Neural progenitor cell (in vitro differentiated cells): ENCODE measurements at regions not wholly inside any gene's neighbourhood (a gene's known extent, or its start where the extent isn't known, plus 50 kb on each side); places are given as distances from the start of the nearest gene placed in this dataset.

ENCODE experiments used
- DNase-seq: peaks from one replicate; pipeline ENCODE4 v3.0.0-alpha.2; 2016; ENCODE audit warnings: low spot score
- H2AFZ ChIP-seq: fragments of 200-600 bp; sonication (generic); replicated peaks from 2 replicates; pipeline ENCODE4 v1.6.1; 2016; ENCODE audit warnings: antibody characterized with exemption
- H3F3A ChIP-seq: fragments of 200-600 bp; sonication (generic); 2 replicates; pipeline ENCODE4 v1.6.1; 2016; ENCODE audit warnings: antibody characterized with exemption, low read depth
- H3K27ac ChIP-seq: fragments of 200-600 bp; sonication (generic); 2 replicates; pipeline ENCODE4 v1.5.1; 2016; ENCODE audit warnings: mild to moderate bottlenecking
- H3K27me3 ChIP-seq: fragments of 200-600 bp; sonication (generic); 2 replicates; pipeline ENCODE4 v1.6.1; 2016; ENCODE audit warnings: mild to moderate bottlenecking, moderate library complexity
- H3K36me3 ChIP-seq: fragments of 200-600 bp; sonication (generic); 2 replicates; pipeline ENCODE4 v1.5.1; 2016
- H3K4me1 ChIP-seq: fragments of 200-600 bp; sonication (generic); 2 replicates; pipeline ENCODE4 v1.6.1; 2016; ENCODE audit warnings: mixed run types
- H3K4me2 ChIP-seq: fragments of 200-600 bp; sonication (generic); 2 replicates; pipeline ENCODE4 v1.6.1; 2016
- H3K4me3 ChIP-seq: fragments of 200-600 bp; sonication (generic); 2 replicates; pipeline ENCODE4 v1.5.1; 2016
- H3K79me2 ChIP-seq: fragments of 200-600 bp; sonication (generic); 2 replicates; pipeline ENCODE4 v1.6.1; 2016; ENCODE audit warnings: low read depth
- H3K9ac ChIP-seq: fragments of 200-600 bp; sonication (generic); 2 replicates; pipeline ENCODE4 v1.6.1; 2016
- H3K9me3 ChIP-seq: fragments of 200-600 bp; sonication (generic); 2 replicates; pipeline ENCODE4 v1.5.1; 2016; ENCODE audit warnings: low read depth
- H4K20me1 ChIP-seq: fragments of 200-600 bp; sonication (generic); 2 replicates; pipeline ENCODE4 v1.6.1; 2016; ENCODE audit warnings: low read depth
- H3K27ac Mint-ChIP-seq: 3 replicates; pipeline ENCODE4 v1.8.0; 2021; ENCODE audit warnings: mixed read lengths
- H3K27me3 Mint-ChIP-seq: 2 replicates; pipeline ENCODE4 v1.8.0; 2022; ENCODE audit warnings: low read depth, mild to moderate bottlenecking, inconsistent platforms, moderate library complexity, mixed read lengths; ENCODE audit not compliant: insufficient read depth
- H3K36me3 Mint-ChIP-seq: 3 replicates; pipeline ENCODE4 v1.8.0; 2021; ENCODE audit warnings: mixed read lengths
- H3K4me1 Mint-ChIP-seq: 3 replicates; pipeline ENCODE4 v1.8.0; 2021; ENCODE audit warnings: mixed read lengths
- H3K4me3 Mint-ChIP-seq: 3 replicates; pipeline ENCODE4 v1.8.0; 2021; ENCODE audit warnings: mild to moderate bottlenecking, moderate library complexity, mixed read lengths
- H3K9me3 Mint-ChIP-seq: 3 replicates; pipeline ENCODE4 v1.8.0; 2020; ENCODE audit warnings: mixed read lengths
- EZH2 ChIP-seq: fragments of 200-600 bp; sonication (generic); IDR thresholded peaks from 2 replicates; pipeline ENCODE4 v1.6.1; 2017; ENCODE audit warnings: antibody characterized with exemption, mild to moderate bottlenecking, moderate library complexity
- EZH2phosphoT487 ChIP-seq: fragments of 200-600 bp; sonication (generic); IDR thresholded peaks from 2 replicates; pipeline ENCODE4 v1.6.1; 2017; ENCODE audit warnings: antibody characterized with exemption
- TF ChIP-seq, protein P1 (sequence below): fragments of 200-600 bp; sonication (generic); IDR thresholded peaks from 2 replicates; pipeline ENCODE4 v1.5.1; 2017; ENCODE audit warnings: antibody characterized with exemption, mild to moderate bottlenecking

DNA sequence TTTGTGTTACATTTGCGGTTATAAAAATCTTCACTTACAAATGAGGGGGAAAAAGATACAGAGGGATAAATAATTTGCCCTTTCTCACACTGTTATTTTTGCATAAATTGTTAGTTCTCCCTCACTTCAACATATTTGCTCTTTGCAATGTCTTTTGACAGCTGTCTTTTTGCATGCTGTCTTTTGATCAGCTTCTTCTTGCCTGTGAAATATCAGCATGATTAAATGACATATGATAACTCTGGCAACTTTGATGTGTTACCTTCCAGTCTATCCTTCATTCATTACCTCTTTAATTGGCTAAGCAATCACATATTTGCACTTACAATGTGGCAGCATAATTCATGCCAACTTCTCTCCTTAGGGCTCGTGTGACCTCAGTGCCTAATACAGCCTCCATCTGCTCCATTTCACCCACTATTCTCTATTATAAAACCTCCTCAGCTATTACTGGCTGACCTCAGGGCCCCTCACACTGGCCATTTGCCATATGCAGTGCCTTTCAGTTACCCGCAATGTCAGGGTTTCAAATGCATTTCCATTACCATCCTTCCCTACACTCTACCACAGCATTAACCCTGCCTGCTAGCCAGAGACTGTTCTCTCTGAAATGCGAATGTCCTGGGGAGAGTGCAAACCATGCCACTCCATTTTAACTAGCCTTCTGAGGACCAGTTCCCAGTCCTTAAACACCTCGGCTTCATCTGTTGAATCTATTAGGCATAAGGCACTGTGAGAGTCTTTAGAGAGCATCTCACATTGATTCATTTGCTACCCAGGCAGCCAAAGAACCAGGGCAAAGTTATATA is 1056.6 kb upstream of the CHAC2 start:
- no peaks in the 10 kb centered on the region for H3K36me3 ChIP-seq
- Mint-ChIP-seq H3K36me3 (no peaks in the 10 kb centered on the region), H3K4me3 (no peak overlapping the region), H3K9me3 (no peaks in the 10 kb centered on the region), H3K4me1 (no peaks in the 10 kb centered on the region), H3K27ac (no peak overlapping the region), H3K27me3 (peaks cover 2% of the 10 kb centered on the region)
- no peaks in the 10 kb centered on the region for H3K79me2 ChIP-seq
- H3K4me3 ChIP-seq: no peak overlapping the region
- H2AFZ ChIP-seq: no peak overlapping the region
- no peak overlapping the region for H3K27ac ChIP-seq
- DNase-seq: no peak
- no peaks in the 10 kb centered on the region for H3K4me1 ChIP-seq
- no peaks in the 10 kb centered on the region for H3F3A ChIP-seq
- H4K20me1 ChIP-seq: no peaks in the 10 kb centered on the region
- no peak overlapping the region for H3K4me2 ChIP-seq
- TF ChIP-seq, protein P1, sequence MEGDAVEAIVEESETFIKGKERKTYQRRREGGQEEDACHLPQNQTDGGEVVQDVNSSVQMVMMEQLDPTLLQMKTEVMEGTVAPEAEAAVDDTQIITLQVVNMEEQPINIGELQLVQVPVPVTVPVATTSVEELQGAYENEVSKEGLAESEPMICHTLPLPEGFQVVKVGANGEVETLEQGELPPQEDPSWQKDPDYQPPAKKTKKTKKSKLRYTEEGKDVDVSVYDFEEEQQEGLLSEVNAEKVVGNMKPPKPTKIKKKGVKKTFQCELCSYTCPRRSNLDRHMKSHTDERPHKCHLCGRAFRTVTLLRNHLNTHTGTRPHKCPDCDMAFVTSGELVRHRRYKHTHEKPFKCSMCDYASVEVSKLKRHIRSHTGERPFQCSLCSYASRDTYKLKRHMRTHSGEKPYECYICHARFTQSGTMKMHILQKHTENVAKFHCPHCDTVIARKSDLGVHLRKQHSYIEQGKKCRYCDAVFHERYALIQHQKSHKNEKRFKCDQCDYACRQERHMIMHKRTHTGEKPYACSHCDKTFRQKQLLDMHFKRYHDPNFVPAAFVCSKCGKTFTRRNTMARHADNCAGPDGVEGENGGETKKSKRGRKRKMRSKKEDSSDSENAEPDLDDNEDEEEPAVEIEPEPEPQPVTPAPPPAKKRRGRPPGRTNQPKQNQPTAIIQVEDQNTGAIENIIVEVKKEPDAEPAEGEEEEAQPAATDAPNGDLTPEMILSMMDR: no peak
- TF ChIP-seq EZH2phosphoT487: no peak
- no peak for TF ChIP-seq EZH2
- no peaks in the 10 kb centered on the region for H3K9me3 ChIP-seq
- no peak overlapping the region for H3K9ac ChIP-seq
- H3K27me3 ChIP-seq: no peaks in the 10 kb centered on the region

DNA sequence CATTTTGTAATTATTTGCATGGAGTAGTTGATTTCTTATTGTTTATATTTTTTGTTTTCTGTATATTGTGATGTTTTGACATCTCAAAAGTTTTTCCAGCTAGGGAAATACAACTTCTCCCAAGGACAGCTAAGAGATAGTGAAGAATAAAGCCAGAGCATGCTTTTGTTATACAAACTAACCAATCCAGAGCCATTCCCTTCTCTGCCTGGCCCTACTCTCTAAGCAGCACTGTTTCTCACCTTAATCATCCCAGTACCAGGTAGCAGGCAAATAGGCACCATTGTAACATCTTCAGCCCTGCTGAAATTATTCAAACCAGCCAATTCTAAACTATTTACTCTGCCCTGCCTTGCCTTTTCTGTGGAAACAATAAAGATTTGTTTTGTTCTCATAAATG is 1063.4 kb upstream of the CHAC2 start:
- H2AFZ ChIP-seq: no peak overlapping the region
- peaks cover 11% of the 10 kb centered on the region for H3K4me1 ChIP-seq
- no peaks in the 10 kb centered on the region for H3K36me3 ChIP-seq
- no peak overlapping the region for H3K27ac Mint-ChIP-seq
- no peaks in the 10 kb centered on the region for H3K27me3 ChIP-seq
- H3K27me3 Mint-ChIP-seq: no peaks in the 10 kb centered on the region
- no peaks in the 10 kb centered on the region for H3K9me3 ChIP-seq
- H3K4me1 Mint-ChIP-seq: peaks cover 7% of the 10 kb centered on the region
- no peaks in the 10 kb centered on the region for H3K79me2 ChIP-seq
- no peaks in the 10 kb centered on the region for H3K36me3 Mint-ChIP-seq
- TF ChIP-seq EZH2phosphoT487 (no peak), EZH2 (no peak)
- TF ChIP-seq, protein P1: no peak
- no peak overlapping the region for H3K27ac ChIP-seq
- DNase-seq: no peak
- no peaks in the 10 kb centered on the region for H3F3A ChIP-seq
- no peak overlapping the region for H3K9ac ChIP-seq
- H3K4me2 ChIP-seq: no peak overlapping the region
- H4K20me1 ChIP-seq: no peaks in the 10 kb centered on the region
- H3K9me3 Mint-ChIP-seq: no peaks in the 10 kb centered on the region
- no peak overlapping the region for H3K4me3 ChIP-seq
- no peak overlapping the region for H3K4me3 Mint-ChIP-seq

DNA sequence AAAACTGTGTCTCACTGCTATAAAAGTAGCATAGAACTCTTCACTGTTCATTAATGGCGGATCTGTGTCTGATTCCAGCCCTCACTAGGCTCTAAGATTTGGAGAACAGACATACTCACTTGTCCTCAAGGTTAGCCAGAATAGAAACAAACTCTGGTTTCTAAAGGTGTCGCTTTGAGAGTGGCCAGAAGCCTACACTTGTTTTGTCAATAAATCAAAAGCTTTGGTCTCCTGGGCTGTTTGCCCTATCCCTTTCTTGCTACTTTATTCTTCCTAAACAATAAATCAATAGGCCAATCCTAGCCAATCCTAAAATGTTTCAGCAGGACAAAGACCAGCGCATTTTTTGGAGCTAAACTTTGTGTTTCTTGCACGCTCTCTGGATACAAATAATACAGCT is 1064.6 kb upstream of the CHAC2 start:
- Histone ChIP-seq H3K9ac (no peak overlapping the region), H3K4me3 (no peak overlapping the region), H3K36me3 (no peaks in the 10 kb centered on the region), H2AFZ (peak overlapping the region; percentile 37), H3K79me2 (no peaks in the 10 kb centered on the region), H4K20me1 (no peaks in the 10 kb centered on the region), H3K4me2 (no peak overlapping the region), H3K9me3 (no peaks in the 10 kb centered on the region), H3F3A (no peaks in the 10 kb centered on the region), H3K4me1 (peaks cover 11% of the 10 kb centered on the region), H3K27me3 (no peaks in the 10 kb centered on the region), H3K27ac (no peak overlapping the region)
- Mint-ChIP-seq H3K9me3 (no peaks in the 10 kb centered on the region), H3K27ac (no peak overlapping the region), H3K4me1 (peaks cover 7% of the 10 kb centered on the region), H3K4me3 (no peak overlapping the region), H3K27me3 (no peaks in the 10 kb centered on the region), H3K36me3 (no peaks in the 10 kb centered on the region)
- TF ChIP-seq EZH2phosphoT487 (no peak), EZH2 (no peak)
- TF ChIP-seq, protein P1: no peak
- no peak for DNase-seq
